ENCODE measurements at regions not wholly inside any gene's neighbourhood (a gene's known extent, or its start where the extent isn't known, plus 50 kb on each side); places are given as distances from the start of the nearest gene placed in this dataset.

GRCh38 chr6:41459738-41460137 is 86.4 kb upstream of the FOXP4 start:
- no peak for TF ChIP-seq POLR2A (IDR thresholded peaks at IDR 0.05)
- no peak for TF ChIP-seq CTCF (IDR thresholded peaks at IDR 0.05)
- intact Hi-C loops (cut with DNase I; ENCODE audit: low total_unique reads) = no loop called here
- H3K4me3 ChIP-seq (ENCODE audit: low read depth, poor library complexity, severe bottlenecking) = no peak overlapping the region
- WGBS, 2 donors = 92 to 94% methylated on average over 2 of the region's 2 CpGs
- no peak for DNase-seq (ENCODE audit: low spot score in 2 of 2)

GRCh38 chr6:41460742-41461336 is 85.3 kb upstream of the FOXP4 start:
- intact Hi-C loops (cut with DNase I; ENCODE audit: low total_unique reads) = no loop called here
- DNase-seq (ENCODE audit: low spot score in 2 of 2) = no peak
- no peak overlapping the region for H3K4me3 ChIP-seq (ENCODE audit: low read depth, poor library complexity, severe bottlenecking)
- TF ChIP-seq CTCF (IDR thresholded peaks at IDR 0.05) (no peak), POLR2A (IDR thresholded peaks at IDR 0.05) (no peak)

GRCh38 chr6:41462033-41462432 is 84.1 kb upstream of the FOXP4 start:
- TF ChIP-seq POLR2A (IDR thresholded peaks at IDR 0.05) = no peak
- no peak for TF ChIP-seq CTCF (IDR thresholded peaks at IDR 0.05)
- intact Hi-C loops (cut with DNase I; ENCODE audit: low total_unique reads) = no loop called here
- DNase-seq (ENCODE audit: low spot score in 2 of 2) = no peak
- WGBS, 2 donors = 67 to 74% methylated on average over 4 of the region's 4 CpGs
- no peak overlapping the region for H3K4me3 ChIP-seq (ENCODE audit: low read depth, poor library complexity, severe bottlenecking)

GRCh38 chr6:41463062-41463930 is 82.9 kb upstream of the FOXP4 start:
- no peak overlapping the region for H3K4me3 ChIP-seq (ENCODE audit: low read depth, poor library complexity, severe bottlenecking)
- no peak for TF ChIP-seq POLR2A (IDR thresholded peaks at IDR 0.05)
- TF ChIP-seq CTCF (IDR thresholded peaks at IDR 0.05) = no peak
- 68 to 69% methylated on average over 13 of the region's 13 CpGs for WGBS, 2 donors
- intact Hi-C loops (cut with DNase I; ENCODE audit: low total_unique reads) = no loop called here
- no peak for DNase-seq (ENCODE audit: low spot score in 2 of 2)

GRCh38 chr6:41464019-41464418 is 82.2 kb upstream of the FOXP4 start:
- intact Hi-C loops (cut with DNase I; ENCODE audit: low total_unique reads) = no loop called here
- no peak overlapping the region for H3K4me3 ChIP-seq (ENCODE audit: low read depth, poor library complexity, severe bottlenecking)
- WGBS, 2 donors = 83 to 87% methylated on average over 3 of the region's 3 CpGs
- DNase-seq (ENCODE audit: low spot score in 2 of 2) = no peak
- TF ChIP-seq POLR2A (IDR thresholded peaks at IDR 0.05) (no peak), CTCF (IDR thresholded peaks at IDR 0.05) (no peak)
